GM19238 (cell line): ENCODE measurements at regions not wholly inside any gene's neighbourhood (a gene's known extent, or its start where the extent isn't known, plus 50 kb on each side); places are given as distances from the start of the nearest gene placed in this dataset.
"Not testable (repeated sequence)": the region's sequence is repeated elsewhere in the genome, so short reads cannot be mapped to it uniquely, and the experiment has no call there.

Experiments
- DNase-seq: peaks from one replicate; pipeline ENCODE4 v3.0.0; 2011; ENCODE audit warnings: low spot score; ENCODE audit not compliant: insufficient read length

DNA sequence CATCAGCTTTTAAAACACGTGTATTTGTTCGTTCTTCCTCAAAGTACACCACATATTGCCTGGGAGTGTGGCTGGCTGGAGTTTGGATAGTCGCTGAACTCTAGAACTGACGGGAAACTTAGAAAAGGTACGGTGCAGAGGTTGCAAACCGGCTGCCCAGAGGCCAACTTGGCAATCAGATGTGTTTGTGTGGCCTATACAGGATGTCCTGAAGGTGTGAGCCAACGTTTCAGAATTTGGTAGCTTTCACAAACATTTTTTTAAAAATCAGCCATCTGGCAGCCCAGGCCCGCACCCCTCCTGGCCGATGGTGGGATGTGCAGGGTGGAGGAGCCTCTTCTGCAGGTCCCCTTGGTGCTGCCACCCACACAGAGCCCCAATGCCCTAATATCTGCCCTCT lies 73.6 kb upstream of the SLC25A33 start:
- no peak for DNase-seq

DNA sequence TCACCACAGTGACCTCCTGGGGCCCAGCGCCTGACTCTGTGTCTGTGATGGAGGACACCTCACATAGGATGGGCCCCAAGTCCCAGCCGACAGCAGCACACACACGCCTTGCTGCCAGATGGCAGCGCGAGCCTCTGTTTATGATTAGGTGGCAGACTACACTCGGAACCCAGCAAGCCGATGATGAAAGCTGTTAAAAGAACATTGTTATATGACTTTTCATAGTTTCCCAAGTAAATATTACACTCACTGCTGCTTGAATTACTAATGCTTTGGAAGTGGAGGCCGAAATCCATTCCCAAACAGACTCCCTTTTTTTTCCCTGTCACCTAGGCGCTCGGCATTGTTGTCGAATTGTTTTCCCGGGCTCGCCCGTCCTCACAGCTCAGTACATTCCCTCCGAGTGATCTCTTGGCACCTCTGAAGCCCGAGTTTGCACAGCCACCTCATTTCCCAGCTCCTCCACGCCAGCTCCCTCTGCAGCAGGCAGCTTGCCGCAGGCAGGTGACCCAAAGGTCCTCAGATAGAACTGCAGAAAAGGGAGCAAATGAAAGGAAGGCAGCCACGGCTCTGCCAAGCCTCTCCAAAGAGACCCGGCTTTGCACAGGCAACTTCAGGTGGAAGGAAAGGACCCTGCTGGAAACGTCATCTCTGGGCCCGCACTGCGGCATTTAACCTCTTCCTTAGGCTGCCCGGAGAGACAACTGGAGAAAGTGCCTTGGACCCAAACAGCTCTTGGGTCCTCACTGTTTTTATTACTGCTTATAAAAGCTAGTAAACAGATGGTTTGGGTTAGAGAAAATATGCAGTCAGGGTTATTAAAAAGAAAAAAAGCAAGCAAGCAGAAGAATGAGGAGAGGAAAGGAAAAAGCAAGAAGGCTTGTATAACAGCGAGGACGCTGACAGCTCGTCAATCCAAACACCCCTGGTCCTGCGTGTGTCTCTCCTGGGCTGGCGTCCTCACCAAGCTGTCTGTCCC lies 72.2 kb upstream of the SLC25A33 start:
- DNase-seq, result no peak

DNA sequence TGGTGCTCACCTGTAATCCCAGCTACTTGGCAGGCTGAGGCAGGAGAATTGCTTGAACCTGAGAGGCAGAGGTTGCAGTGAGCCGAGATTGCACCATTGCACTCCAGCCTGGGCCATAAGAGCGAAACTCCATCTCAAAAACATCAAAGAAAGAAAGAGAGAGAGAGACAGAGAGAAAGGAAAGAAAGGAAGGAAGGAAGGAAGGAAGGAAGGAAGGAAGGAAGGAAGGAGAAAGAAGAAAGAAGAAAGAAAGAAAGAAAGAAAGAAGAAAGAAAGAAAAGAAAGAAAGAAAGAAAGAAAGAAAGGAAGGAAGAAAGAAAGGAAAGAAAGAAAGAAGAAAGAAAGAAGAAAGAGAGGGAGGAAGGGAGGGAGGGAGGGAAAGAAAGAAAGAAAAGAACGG lies 69.4 kb upstream of the SLC25A33 start:
- not testable (repeated sequence) for DNase-seq

DNA sequence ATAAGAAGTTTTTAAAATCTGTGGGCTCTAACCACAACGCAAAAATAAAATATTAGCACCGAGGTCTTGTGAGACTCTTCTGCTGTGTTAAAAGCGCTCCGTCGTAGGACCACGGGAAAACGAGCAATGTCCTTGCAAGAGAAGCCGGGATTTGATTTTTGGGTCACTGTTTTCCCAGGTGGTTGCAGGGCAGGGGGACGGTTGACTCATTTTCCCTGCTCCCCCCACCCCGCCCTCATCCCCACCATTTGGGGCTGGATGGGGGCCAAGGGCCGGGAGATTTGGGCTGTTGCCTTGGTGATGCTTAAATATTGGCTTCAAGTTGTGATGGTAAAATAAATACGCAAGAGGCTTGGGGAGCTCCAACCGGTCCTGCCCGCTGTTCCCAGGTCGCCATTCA lies 67.6 kb upstream of the SLC25A33 start:
- DNase-seq, result no peak

DNA sequence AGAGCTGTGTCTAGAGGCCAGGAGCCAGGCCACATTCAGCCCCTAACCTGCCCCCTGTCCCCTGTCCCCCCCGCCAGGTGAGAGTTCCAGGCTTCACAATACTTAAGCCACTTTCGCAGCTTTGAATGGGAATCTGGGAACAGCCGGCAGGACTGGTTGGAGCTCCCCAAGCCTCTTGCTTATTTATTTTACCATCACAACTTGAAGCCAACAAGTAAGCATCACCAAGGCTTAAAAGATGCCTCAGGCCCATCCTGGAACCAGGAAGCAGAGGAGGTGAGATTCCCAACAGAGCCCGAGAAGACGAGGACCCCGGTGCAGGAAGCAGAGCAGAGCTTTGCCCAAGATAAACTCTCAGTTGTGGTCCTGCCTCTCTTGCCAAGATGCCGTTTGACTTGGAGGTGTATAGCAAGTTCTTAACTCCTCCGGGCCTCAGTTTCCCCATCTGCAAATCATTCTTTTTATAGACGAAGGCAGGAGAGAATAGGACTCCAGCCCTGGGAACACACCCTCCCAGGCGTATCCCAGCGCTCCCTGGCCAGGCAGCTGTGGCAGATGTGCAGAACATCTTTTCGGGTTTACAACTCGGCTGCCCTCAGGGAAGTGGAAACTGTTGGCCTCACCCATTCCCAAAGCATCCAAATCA lies 66.8 kb upstream of the SLC25A33 start:
- no peak for DNase-seq

DNA sequence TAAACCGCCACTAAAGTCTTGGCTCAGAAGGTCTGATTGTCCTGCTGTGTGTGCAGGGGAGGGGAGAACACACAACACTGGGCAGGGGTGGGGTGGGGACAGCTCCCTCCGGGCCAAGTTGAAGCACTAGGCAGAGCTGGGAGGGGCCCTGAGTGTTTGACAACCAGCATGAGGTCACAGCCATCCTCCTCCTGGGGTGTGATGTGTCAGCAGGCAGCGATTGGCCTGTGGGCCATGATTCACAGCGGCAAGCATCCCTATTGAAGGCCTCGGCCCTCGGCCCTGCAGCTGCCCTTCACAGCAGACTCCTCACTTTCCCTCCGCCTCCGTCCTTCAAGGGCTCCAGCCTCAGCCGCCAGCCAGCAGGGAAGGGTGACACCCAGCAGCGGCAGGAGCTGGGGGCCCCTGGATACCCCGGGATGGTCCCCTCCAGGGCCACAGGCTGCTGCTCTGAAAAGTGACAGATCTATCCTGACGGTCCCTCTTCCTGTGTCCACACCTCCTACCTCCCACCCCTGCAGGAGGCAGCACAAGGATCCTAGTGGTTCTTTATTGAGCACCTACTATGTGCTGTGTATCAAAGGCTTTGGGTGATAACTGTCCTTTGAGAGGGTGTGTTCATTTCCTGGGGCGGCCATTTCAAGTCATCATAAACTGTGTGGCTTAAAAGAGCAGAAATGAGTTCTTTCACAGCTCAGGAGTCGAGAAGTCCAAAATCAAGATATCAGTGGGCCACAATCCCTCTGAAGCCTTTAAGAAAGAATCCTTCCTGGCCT lies 66.0 kb upstream of the SLC25A33 start:
- no peak for DNase-seq

DNA sequence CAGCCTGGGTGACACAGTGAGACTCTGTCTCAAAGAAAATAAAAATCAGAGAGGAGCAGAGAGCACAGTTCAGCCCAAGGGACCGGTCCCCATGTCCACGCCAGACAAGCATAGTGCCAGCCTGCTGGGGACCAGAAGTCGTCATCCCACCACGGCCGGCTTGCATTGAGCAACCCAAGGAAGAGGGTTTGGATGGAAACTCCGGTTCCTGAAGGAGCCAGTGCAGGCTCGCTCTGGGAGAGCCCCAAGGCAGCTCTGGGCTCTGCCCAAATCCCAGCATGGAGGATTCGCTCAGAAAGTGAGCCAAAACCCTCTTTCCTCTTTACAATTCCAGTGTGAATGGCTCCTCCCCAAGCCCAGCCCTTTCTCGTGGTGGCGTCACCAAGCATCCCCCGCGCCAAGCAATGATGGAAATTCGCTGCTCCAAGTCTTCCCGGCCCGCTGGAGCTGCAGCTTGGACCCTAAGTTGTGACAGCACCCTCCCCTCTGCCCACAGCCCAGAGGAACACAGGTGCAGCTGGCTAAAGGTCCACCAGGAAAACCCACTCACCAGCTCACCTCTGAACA lies 64.1 kb upstream of the SLC25A33 start:
- DNase-seq, result no peak

DNA sequence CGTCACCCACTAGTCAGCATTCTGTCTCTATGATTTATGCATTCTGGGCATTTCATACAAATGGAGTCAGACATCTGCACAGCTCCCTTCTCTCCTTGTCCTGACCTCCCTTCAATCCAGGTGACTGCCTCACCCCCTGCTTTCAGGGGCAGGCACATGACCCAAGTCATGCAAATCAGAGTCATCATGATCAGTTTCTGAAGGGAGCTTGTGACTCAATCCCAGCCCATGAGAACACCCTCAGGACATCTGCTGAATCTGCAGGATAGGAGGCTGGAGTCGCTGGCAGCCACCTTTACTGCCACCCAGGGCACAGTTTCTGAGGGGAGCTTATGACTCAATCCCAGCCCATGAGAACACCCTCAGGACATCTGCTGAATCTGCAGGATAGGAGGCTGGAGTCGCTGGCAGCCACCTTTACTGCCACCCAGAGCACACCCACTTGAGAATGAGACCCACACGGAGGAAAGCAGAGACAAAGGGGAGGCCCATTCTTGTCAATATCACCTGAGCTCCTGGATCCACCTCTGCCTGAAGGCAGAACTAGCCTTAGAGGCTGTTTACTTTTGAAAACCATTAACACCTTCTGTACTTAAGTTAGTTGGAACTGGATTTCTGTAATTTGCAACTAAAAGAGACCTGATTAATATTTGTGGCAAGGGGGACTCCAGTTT lies 62.3 kb upstream of the SLC25A33 start:
- no peak for DNase-seq

DNA sequence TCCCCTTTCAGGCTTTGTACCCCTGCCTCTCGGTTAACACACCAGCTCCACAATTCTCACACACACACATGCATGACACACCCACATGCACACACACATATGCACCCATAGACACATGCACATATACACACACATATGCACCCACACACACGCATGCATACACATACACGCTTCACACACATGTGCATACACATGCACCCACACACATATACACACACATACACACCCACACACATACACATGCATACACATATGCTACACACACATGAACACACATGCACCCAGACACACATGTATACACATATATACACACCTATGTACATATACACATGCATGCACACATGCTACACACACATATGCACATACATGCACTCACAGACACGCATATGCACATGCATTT lies 61.7 kb upstream of the SLC25A33 start:
- DNase-seq, result no peak

DNA sequence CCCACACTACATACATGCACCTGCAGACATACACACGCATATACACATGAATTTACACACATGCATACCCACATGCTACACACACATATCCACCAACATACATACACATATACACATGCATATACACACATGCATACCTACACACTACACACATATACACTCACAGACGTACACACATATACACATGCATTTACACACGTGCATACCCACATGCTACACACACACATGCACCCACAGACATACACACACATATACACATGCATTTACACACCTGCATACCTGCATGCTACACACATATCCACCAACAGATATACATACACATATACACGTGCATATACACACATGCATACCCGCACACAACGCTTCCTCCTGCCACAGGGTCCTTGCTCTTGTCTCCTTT lies 61.2 kb upstream of the SLC25A33 start:
- no peak for DNase-seq

DNA sequence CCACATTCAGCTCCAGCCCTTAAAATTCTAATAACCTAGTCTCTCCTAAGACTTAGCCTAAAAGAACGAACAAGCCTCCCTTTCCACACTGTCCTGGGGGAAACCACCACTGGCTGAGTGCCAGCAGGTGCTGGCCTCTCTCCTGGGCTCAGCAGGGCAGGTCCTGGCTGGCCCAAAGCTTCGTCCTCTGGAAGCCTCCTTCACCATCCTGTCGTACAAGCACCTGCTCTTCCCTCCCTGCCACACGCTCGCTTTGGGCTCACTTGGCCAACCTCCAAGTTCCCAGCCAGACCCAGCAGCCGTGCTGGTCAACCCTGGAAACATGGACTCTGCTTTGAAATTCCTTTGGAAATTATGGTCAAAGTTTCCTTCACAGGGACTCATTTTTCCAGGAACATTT lies 58.2 kb upstream of the SLC25A33 start:
- DNase-seq, result no peak

DNA sequence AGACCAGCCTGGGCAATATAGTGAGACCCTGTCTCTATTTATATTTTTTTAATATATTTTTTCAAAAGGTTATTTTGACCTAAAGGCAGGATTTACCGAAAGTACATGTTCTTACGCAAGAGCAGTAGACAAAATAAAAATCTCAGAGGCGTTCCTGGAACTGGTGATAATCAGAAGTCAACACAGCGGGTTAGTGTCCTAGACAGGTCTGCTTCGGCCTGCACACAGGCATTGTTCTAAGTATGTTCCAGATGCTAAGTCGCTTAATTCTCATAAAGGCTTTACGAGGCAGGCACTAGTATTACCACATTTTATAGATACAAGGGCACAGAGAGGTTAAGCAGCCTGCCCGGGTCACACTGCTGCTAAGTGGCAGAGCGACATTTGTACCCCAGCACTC lies 56.9 kb upstream of the SLC25A33 start:
- no peak for DNase-seq

DNA sequence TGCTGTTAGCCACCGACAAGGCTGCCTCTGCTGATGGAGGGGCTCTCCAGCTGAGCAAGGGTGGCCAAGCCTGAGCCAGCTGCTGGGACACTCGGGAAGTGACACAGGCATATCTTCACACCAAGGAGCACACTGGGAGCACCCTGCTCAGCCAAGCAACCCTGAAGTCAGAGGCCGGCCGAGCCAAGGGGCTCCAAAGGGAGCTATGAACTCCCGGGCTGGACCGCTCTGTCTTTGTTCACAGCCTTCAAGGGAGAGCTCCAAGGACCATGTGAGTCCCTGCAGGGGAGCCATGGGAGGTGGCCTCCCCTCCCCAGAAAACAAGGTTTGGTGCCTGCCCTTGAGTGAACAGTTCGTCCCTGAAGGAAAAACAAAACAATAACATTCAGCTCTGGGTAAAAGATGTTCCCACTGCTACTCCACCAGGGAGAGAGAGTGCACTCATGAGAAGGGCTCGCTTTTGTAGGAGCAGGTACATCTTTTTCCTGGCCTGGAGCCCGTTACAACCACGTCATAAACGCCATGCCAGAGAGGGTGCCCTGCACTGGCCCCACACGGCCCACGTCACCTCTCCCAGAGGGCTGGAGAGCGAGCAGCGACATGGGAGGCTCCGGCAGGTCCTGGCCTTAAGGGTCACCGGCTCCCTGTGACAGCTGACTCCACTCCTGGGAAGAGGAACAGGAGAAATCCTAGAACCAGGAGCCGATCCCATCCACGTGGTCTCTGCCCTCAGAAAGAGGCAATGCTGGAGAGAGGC lies 56.3 kb upstream of the SLC25A33 start:
- no peak for DNase-seq

DNA sequence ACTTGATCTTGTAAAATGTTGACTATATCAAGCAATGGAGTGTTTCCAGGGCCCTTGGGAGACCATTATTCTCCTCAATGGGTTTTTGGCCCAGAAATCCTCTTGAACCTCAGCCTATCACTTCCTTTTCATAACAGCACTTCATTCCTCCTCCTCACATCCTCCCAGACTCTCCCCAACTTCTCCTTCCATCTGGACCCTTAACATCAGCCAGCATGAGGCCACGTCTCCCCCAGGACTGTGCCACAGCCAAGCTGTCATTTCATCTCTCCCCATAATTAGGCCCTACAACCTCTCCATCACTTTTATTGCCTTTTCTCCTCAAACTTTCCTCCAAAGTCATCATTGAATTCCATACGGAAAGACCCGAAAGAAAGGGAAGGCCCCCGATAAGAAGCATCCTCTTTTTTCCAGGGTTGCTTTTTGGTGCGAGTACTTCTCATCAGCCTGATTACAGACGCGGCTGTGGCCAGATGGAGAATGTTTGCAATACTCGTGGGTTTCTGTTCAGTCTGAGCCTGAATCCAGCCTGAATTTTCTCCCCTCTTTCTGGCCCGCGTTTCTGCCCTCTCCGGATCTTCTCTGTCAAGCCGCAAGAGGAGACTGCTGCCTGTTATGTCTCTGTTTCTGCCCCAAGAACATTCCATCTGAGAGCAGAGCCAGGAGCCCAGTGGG lies 52.7 kb upstream of the SLC25A33 start:
- DNase-seq, result no peak
